C1 segment of cervical spinal cord (tissue), 14 donors: ENCODE measurements at regions not wholly inside any gene's neighbourhood (a gene's known extent, or its start where the extent isn't known, plus 50 kb on each side); places are given as distances from the start of the nearest gene placed in this dataset.
"Not testable (repeated sequence)": the region's sequence is repeated elsewhere in the genome, so short reads cannot be mapped to it uniquely, and the experiment has no call there.

ENCODE experiments used
- DNase-seq, 14 donors: peaks; one replicate each; lab custom pipeline; 2025; lab: John Stamatoyannopoulos, UW

GRCh38 chr2:234695981-234696380 lies 199.1 kb upstream of the ARL4C start:
- no peak for DNase-seq

GRCh38 chr2:234694244-234695013 lies 197.5 kb upstream of the ARL4C start:
- no peak for DNase-seq

GRCh38 chr2:234693681-234694190 lies 196.9 kb upstream of the ARL4C start:
- not testable (repeated sequence) for DNase-seq

- not testable (repeated sequence) for DNase-seq
Observed at GRCh38 chr2:234693191-234693590, 196.3 kb upstream of the ARL4C start.

- no peak for DNase-seq
Observed at GRCh38 chr2:234691968-234692955, 195.4 kb upstream of the ARL4C start.

GRCh38 chr2:234691214-234691575 lies 194.3 kb upstream of the ARL4C start:
- DNase-seq, result no peak

GRCh38 chr2:234690569-234691213 lies 193.8 kb upstream of the ARL4C start:
- DNase-seq, result no peak

- DNase-seq, result no peak
Observed at GRCh38 chr2:234689911-234690379, 193.1 kb upstream of the ARL4C start.

GRCh38 chr2:234687718-234688475 lies 191.0 kb upstream of the ARL4C start:
- DNase-seq, result no peak

GRCh38 chr2:234686088-234686890 lies 189.4 kb upstream of the ARL4C start:
- no peak for DNase-seq

- DNase-seq, result no peak
Observed at GRCh38 chr2:234684466-234684865, 187.6 kb upstream of the ARL4C start.

GRCh38 chr2:234683950-234684349 lies 187.1 kb upstream of the ARL4C start:
- DNase-seq, result no peak

GRCh38 chr2:234682492-234683228 lies 185.8 kb upstream of the ARL4C start:
- no peak for DNase-seq

- DNase-seq, result no peak
Observed at GRCh38 chr2:234680688-234681619, 184.1 kb upstream of the ARL4C start.

- peak in 1 of 14 donors; percentile 39 for DNase-seq
Observed at GRCh38 chr2:234679741-234680687, 183.1 kb upstream of the ARL4C start.

- DNase-seq, result no peak
Observed at GRCh38 chr2:234679301-234679740, 182.4 kb upstream of the ARL4C start.

- no peak for DNase-seq
Observed at GRCh38 chr2:234678711-234679110, 181.8 kb upstream of the ARL4C start.
